Stromal cell of bone marrow (primary cell): ENCODE measurements at regions not wholly inside any gene's neighbourhood (a gene's known extent, or its start where the extent isn't known, plus 50 kb on each side); places are given as distances from the start of the nearest gene placed in this dataset.
"Not testable (repeated sequence)": the region's sequence is repeated elsewhere in the genome, so short reads cannot be mapped to it uniquely, and the experiment has no call there.

ENCODE experiments used
- DNase-seq: peaks from one replicate; pipeline ENCODE4 v3.0.0-alpha.2; 2012; ENCODE audit warnings: low read depth

DNA sequence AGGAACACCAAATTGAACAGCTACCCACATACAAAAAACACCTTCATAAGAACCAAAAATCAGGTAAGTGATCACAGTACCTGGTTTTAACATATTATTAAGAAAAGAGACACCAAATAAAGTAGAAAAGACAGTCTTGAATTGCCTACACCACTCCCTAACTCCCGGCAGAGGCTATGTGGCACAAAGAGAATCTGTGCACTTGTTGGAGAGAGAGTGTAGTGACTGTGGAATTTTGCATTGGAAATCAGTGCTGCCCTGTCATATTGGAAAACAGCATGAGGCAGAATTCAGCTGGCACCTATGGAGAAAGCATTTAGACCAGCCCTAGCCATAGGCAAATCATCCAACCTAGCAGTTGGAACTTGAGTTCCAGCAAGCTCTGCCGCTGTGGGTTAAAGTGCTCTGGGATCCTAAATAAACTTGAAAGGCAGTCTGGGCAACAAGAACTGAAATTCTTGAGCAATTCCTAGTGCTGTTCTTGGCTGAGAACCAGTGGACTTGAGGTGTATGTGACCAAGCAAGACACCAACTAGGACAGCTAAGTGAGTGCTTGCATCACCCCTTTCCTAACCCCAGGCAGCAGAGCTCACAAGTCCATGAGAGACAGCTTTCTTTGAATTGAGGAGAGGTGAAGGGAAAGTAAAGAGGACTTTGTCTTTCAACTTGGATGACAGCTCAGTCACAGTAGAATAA, 969.6 kb upstream of the ALCAM start:
- DNase-seq = peak; percentile 33

DNA sequence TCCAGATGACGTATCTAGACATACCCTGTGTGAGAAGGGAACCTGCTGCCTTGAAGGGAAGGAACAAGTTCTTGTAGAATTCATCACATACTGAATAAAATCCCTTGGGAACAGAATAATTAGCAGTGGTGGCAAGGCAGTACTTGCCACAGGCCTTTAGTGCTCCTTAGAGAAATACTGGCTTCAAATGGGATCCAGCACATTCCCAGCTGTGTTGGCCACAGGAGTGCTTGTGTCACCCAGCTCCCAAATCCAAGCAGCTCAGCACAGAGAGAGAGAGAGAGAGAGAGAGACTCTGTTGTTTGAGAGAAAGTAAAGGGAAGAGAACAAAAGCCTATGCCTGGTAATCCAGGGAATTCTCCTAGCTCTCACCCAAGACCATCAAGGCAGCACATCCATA, 969.0 kb upstream of the ALCAM start:
- DNase-seq = no peak

DNA sequence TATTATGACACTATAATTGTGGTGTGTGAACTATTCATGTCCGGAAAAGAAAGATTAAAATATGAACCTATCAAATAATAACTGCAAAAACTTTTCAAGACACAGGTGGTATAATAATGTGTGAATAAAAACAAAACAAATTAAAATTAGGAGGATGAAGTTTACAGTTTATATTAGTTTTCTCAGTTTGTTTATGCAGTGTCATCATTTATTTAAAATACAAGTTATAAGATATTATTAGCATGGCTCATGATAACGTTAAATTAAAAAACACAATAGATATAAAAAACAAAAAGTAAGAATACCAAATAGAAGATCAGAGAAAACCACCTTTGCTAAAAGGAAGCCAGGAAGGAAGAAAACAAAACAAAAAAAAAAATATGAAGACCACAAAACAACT, 963.8 kb upstream of the ALCAM start:
- DNase-seq = no peak

DNA sequence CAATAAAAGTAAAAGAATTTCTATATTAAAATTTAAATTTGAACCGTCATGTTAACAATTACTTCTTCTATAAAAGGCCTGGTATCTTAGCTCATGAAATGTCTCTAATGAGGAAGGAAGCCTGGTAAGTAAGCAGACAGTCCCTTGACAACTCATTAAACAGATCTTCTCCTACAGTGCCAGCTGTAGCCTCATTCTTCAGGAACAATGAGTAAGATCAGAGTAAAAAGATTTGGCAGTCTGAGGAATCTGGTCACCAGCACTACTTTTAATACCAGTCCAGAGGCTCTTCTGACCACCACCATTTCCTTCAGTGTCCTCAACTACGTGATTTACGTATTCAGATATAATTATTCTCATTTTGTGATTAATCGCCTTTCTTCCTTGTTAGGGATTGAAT, 955.0 kb upstream of the ALCAM start:
- no peak for DNase-seq

DNA sequence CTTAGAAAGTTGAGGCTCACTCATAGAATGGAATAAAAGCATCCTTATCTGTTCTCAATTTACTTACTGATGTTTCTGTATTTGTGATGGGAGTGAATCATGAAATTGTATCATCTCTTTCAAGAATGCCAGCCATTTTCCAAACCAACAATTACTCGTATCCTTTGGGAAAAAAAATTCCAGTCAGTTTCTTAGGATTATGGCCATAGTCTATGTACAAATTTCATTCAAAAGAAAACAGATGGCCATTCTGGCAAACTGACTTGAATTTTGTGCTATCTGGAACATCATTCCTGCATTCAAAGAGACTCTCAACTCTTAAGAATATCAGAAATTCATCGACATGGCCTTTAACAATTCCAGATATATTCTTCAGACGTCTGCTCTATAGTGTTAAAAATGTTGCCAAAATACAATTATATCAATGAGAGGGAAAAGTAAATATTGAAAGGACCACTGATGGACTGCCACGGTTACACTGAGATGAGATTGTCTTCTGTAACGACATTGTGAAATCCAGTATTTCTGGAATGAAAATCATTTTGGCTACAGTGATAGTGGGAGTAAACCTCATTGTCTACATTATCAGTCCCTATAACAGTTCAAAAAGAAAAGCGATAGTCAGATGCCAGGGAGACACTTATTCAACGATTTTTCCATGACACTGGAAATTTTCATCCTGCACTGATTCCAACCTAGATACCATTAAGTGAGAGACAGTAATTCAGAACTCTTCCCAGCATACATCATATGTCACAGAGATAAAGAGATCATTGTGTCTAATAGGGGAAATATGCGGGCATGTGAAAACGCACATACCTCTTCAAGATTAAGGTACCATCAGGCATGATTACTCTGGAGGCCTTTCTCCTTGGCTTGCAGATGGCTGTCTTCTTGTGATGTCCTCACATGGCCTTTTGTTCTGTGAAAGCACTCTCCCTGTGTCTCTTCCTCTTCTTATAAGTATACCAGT, 953.8 kb upstream of the ALCAM start:
- DNase-seq = peak; percentile 9

DNA sequence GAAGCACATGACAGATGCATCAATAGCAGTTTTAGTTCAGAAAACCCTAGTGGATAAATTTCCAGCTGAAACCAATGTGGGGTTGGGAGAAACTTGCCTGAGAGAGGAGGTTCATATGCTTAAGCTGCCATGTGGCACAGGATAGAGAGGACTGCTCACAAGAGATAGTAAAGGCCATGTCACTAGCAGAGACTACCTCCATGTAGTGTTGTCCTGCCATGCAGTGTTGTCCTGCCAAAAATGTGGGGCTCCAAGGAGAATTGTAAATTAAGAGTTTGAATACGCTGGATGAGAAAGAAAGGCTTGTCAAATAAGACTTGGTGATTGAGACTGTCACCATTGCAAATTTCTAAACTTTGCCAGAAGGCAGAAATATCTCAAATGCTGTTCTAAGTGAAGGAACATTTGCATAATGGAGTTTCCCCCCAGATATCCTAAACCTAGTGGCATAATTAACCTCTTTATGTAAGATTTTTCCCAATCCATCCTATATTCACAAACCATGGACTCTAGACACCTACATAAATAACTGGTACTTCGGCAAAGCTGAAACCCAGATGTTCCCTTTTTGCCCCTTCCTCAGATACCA, 938.3 kb upstream of the ALCAM start:
- no peak for DNase-seq

DNA sequence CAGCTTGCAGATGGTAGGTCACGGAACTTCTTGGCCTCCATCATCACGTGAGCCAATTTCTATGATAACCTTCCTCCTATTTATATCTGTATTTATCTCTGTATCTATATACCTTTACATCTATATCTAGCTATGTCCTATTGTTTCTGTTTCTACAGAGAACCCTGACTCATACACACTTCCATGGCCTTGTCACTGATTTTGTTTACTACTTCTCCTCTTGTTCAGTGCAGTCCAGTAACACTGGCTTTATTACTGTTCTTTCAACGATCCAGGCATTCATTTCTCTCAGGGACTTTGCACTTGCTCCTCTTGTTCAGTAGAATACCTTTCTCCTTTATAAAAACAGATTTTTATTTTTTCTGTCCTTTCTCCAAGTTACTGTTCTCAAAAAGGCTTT, 937.0 kb upstream of the ALCAM start:
- no peak for DNase-seq

DNA sequence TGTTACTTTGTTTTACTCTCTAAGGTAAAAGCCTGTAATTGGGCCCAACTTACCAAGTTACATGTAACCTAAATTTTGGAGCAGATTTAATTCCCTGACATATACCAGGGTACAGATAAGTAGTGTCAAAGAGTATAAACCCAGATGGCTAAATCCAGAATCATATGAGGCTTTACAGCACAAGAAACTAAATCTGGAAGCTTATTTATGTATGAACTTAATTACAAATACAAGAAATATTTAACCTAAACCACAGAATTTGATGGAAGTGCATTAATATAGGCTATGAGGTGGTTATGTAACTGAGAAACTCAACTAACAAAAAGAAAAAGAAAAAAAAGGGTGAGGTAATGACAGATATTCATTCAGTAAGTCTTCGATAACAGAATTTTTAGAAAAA, 930.2 kb upstream of the ALCAM start:
- no peak for DNase-seq

DNA sequence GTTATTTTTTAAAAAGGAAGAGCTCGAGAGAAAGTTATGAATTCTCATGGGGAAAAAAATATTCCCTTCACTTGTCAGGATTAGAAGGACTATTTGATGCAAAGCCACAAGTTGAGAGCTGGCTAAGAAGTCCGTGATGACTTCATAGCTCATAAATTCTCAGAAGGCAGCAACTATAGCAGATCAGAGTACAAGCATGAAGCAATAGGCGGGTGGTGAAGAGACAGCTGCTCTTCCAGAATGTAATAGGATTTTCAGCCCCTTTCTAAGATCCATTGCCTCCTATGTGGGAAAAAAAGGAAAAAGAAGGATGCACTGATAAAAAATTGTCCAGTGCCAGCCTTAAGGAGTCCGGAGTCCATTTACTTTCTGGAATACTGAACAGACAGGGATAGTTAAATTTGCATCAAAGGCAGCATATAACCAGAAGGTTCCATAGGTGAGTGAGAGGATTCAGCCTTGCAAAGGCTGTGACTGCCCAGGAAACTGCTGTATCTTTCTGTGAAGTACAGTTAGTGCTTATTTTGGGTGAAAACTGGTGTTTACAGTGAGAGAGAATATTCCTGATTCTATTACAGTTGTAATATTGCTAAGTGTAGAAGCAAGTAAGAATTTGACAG, 929.5 kb upstream of the ALCAM start:
- peak; percentile 76 for DNase-seq

DNA sequence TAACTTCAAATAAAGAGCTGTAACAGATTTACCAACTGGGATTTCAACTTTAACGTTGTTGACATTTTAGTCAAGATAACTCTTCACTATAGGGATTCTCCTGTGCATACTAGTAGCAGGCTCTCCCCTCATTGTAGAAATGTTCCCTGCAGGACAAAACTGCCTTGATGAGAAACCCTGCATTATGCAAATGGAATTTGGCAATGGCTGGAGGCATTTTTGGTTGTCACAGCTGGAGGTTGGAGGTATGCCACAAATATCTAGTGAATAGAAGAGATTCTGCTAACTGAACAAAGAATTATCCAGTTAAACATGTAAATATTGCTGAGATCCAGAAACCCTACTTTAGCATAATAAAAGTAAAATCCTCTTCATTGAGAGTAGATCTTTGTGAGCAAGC, 928.8 kb upstream of the ALCAM start:
- DNase-seq = peak; percentile 13

DNA sequence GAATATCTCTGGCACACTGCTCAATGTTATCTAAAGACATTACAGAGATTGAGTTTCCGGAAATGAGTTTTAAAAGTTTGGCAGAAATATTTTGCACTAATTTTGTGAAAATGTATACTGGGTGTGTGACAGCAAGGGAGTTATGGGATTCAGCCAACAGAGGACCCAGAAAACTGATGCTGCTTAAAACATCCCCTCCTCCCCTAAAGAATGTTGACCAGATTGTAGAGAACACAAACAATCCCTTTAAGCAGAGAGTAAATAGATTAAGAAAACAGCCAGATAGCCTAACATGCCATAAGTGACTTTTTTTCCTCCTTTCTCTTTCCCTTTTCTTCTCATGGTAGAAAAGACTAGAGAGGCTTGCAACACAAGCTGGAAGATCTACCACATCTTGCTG, 928.0 kb upstream of the ALCAM start:
- no peak for DNase-seq

DNA sequence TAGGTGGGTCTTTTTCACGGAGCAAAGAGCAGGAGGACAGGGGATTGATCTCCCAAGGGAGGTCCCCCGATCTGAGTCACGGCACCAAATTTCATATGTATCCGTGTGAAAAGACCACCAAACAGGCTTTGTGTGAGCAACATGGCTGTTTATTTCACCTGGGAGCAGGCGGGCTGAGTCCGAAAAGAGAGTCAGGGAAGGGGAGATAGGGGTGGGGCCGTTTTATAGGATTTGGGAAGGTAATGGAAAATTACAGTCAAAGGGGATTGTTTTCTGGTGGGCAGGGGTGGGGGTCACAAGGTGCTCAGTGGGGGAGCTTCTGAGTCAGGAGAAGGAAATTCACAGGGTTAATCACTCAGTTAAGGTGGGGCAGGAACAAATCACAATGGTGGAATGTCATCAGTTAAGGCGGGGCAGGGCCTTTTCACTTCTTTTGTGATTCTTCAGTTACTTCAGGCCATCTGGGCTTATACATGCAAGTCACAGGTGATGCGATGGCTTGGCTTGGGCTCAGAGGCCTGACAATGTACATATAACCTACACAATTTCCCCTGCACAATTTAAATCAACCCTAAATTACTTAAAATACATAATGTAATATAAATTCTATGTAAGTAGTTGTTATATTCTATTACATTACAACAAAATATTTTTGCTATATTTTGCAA, 921.3 kb upstream of the ALCAM start:
- not testable (repeated sequence) for DNase-seq

DNA sequence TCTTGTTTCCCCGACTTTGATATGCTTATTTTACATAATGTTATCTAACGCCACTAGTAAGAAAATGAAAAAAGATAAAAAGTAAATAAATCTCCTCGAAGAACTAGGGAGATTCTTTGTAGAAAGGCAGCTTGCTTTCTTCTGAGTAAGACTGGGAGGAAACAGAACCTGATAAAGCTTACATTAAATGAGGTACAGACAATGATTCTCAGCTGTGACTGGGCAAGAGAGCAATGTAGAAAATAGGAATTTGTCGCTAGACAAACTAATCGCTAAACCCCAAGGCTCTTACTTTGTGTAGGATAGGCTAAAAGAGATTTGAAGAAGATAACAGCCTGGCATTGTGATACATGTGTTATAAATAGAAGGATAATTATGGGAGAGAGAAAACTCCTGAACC, 919.0 kb upstream of the ALCAM start:
- DNase-seq = no peak

DNA sequence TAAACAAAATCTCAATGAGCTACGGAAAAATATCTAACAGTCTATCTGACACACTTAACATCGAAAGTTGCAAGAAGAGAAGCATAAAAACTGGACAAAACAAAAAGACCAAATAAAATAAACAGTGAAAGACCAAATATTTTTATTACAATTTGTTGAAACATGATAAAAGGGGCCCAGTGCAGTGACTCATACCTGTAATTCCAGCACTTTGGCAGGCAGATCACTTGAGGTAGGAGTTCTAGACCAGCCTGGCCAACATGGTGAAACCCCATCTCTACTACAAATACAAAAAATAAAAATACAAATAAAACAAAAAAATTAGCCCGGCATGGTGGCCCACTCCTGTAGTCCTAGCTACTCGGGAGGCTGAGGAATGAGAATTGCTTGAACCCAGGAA, 914.0 kb upstream of the ALCAM start:
- no peak for DNase-seq

DNA sequence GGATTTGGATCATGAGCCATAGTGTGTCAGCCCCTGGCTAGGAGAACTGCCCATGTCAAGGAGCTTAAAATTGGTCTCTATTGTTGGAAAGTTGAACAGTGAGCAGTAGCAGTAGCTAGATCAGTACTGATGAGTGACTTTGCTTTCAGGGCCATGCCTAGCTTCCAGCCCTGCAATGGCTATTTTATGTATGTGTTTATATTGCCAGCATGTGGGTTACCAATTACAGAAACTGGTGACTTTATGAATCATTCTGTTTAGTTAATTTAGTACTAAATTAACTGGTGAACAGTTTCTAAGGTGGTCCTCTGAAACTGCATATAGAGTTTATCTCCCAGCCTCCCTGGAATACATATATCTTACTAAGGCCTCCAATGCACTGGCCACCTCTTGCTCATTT, 908.1 kb upstream of the ALCAM start:
- no peak for DNase-seq

DNA sequence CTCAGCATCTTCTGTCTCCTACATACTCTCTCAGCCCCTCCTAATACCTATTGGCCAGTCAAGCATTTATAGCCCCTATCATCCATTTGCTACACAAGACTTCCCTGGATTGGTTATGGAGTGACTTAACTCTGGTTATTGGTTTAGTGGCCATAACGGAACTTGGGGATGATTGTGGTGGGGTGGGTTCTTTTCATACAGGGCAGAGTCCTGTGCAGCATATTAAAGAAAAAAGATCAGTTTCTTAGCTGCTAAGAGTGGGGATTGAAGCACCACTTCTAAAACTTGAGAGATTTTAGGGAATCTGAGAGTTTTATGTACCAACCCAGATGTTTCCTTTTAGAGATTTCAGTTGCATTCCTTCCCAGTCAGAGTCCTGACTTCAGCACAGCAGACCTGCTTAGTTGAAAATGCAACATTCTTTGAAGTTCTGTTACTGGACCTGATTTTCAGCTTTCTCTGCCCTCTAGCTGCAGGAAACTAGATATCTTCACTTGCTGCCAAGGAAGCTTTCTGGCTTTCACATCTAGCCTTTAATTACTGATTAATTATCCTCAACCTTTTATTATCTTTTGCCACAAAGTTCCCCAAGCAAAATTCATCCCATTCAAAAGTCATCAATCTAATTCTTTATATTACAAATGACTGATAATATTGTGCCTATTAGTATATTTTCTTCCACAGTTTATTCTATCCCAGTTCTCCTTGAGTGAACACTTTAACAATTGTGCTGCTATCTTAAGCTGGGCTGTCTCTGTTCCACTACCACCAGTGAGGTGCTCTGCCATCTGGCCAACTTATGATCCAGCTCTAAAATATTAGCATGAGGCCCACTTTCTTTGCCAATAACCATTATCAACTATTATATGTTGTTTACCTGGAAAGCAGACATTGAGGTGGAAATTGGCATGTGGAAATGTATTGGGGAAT, 906.0 kb upstream of the ALCAM start:
- DNase-seq = peak; percentile 23

DNA sequence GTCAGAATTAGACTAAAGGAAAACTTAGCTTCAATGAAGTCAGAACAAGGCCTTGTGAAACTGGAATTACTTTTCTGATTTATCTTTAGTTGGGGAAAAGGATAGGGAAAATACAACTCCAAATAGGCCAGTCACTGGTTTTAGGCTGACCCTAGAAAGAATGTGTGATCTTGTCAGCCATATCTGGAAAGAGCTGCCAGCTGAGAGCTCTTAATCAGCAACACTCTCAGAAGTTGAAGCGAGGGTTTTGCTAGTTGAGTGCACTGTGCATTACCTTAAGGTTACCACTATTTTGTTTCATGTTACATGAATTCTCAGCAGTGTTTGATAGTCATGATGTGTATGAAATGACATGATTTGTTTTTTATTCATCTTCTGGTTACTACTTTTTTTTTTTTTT, 905.3 kb upstream of the ALCAM start:
- DNase-seq = no peak

DNA sequence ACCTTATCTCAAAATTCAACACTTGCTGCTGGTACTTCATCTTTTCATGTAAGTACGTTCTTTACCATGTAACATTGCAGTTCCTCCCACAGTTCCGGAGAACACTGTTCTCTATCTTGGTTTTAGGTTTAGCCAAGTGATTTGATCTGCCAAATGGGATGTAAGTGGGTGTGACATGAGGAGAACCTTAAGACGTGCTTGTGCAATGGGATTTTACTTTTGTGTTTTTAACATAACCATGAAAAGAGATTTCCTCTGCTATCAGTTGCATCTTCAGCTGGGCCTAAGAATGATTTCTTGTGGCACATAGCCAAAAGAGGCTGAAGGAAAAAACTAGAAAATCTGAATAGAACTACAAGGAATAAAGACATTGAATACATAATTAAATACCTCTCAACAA, 894.5 kb upstream of the ALCAM start:
- DNase-seq = no peak

DNA sequence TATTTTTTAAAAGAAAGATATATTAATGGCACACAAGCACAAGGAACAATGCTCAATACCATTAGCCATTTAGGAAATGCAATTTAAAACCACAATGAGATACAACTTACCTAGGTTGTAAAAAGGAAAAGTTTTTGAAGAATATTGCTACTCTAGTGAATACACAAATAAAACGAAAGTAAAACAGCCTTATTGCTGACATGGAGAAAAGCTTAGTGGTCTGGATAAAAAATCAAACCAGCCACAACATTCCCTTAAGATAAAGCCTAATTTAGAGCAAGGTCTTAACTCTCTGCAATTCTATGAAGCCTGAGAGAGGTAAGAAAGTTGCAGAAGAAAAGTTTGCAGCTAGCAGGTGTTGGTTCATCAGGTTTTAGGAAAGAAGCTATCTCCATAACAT, 892.7 kb upstream of the ALCAM start:
- DNase-seq = no peak

DNA sequence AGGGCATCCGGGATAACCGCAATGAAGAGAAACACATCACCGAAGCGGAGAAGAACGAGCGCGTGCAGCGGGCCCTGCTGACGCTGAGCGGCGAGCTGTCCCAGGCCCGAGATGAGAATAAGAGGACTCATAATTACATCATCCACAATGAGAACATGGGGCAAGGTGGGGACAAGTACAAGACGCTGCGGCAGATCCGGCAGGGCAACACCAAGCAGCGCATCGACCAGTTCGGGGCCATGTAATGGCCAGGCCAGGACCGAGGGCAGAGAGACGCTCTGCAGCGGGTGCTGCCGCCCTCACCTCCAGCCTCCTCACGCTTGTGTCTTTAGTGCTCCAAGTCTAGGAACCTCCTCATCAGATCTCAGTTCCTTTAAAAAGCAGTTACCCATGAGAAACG, 863.7 kb upstream of the ALCAM start:
- DNase-seq = no peak
